HG02970 (cell line): ENCODE measurements at regions not wholly inside any gene's neighbourhood (a gene's known extent, or its start where the extent isn't known, plus 50 kb on each side); places are given as distances from the start of the nearest gene placed in this dataset.
"Not testable (repeated sequence)": the region's sequence is repeated elsewhere in the genome, so short reads cannot be mapped to it uniquely, and the experiment has no call there.

Experiments
- ATAC-seq: cut with Tn5 transposase; IDR thresholded peaks from one replicate; pipeline ENCODE4 v1.9.1; 2021; ENCODE audit warnings: mild to moderate bottlenecking, moderate library complexity, moderate number of reproducible peaks; ENCODE audit not compliant: unreplicated experiment, low FRiP score

DNA sequence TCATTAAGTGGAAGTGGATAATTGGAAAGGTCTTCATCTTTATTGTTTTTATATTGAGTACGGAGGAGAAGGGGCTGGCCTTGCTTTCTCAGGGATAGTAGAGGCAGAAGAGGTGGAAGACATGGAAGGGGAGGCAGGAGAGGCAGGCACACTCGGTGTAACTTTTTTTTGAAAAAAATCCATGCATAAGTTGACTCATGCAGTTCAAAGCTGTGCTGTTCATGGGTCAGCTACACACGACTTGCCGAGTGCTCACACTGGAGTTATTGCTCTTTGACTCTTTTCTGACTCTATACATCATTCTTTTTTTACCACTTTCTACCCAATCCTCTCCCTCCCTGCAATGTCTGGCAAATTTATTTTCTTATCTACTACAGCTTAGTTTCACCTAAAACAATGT lies 158.3 kb upstream of the AADAT start:
- no peak for ATAC-seq

GRCh38 chr4:170247596-170247995 lies 157.8 kb upstream of the AADAT start:
- no peak for ATAC-seq

DNA sequence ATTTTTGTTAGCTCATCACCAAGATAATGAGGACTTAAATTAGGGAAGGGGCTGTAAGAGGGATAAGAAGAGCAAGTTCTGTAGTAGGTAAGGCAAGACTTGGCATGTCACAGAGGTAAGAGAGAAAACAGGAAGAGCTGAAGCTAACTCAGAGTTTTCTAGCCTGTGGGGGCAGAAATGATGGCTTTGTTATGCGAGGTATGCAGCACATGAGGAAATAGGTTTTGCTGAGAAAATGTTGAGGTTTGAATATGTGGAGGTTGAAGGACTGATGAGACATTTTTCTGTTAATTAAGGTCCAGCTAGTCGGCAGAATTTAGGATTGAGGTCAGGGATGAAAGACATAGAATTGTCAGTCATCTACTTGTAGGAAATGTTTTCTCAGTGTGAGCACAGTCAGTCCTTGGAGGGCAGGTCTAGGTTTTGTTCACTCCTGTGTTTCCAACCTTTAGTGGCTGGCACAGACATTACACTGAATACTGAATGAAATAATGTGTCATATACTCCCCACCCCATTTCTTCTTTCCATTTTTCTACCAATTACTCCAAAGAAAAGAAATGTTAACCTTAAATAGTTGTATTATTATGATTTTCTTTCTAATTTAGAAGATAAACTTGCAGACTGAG lies 154.0 kb upstream of the AADAT start:
- ATAC-seq, result no peak

GRCh38 chr4:170242471-170242870 lies 152.7 kb upstream of the AADAT start:
- ATAC-seq, result no peak

DNA sequence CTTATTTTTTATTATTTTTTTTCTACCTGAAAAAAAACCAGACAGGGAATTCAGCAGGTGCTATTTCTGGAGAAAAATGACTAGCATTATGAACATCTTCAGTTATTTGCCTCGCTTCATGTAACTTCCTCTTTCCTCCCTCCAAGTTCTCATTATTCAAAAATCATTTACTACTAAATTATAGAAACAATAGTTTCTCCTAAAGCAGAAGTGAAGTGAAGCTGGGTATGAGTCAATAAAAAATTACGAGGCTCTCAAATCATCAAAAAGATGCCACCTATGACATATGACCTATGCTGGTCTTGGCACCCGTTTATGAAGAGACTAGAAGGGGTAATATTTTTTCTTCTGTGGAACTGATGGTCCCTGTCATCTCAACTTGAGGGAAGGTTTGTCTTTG lies 145.0 kb upstream of the AADAT start:
- no peak for ATAC-seq

DNA sequence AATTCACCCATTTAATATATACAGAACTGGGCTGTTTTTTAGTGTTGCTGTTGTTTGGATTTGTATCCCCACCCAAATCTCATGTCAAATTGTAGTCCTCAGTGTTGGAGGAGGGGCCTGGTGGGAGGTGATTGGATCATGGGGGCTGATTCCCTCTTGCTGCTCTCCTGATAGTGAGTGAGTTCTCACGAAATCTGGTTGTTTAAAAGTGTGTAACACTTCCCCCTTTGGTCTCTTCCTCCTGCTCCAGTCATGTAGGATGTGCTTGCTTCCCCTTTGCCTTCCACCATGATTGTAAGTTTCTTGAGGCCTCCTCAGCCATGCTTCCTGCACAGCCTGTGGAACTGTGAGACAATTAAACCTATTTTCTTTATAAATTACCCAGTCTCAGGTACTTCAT lies 141.6 kb upstream of the AADAT start:
- no peak for ATAC-seq

DNA sequence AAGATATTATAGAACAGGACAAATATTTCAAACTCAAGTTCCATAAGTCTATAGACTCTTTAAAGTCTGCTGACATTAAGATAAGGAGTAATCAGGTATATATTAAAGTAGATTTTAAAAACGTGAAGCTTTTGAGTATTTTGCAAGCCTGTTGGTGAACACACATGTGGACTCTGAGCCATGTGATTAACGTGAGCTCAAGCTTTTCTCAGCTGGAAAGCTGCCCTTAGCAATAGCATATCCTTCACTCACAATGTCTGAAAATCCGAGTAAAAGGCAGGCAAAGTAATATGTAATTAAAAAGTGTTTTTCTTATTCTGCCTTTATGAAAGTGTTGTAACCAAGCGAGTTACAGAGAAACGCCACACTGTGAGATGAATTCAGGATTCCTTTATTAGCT lies 140.5 kb upstream of the AADAT start:
- no peak for ATAC-seq

GRCh38 chr4:170229006-170229405 lies 139.2 kb upstream of the AADAT start:
- ATAC-seq, result no peak

DNA sequence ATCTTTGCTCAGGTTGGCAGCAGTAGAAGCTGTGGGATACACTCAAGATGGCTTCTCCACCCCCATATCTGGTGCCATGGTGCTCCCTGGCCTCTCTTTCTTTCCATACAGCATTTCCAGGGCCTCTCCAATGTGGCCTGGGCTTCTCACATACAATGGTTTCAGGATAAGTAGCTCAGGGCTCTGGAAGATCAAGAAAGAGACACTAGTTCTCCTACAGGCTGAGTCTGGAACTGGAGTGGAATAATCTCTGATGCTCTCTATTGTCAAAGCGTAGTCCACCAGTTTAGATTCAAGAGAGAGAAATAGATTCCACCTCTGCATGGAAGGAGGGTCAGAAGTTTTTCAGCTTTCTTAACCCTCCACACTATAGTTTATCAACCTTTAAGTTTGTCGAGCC lies 138.2 kb upstream of the AADAT start:
- ATAC-seq, result no peak

DNA sequence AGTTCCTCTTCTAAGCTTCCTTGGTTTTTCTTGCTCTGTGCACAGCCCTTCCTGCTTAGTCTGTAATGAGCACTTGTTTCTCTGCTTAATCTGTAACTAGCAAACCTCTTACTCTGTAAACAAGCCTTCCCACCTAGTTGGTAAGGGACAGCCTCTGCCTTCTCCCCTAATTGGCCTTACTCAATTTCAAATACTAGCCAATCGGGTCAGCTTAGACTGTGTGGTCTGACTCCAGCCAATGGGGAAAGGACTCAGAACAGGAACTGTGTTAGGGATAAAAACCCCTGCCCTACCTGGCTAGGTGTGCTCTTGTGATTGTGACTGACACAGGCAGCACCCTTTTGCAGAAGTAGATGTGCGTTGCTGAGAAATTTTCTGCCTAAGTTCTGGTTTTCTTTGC lies 136.5 kb upstream of the AADAT start:
- ATAC-seq, result no peak

DNA sequence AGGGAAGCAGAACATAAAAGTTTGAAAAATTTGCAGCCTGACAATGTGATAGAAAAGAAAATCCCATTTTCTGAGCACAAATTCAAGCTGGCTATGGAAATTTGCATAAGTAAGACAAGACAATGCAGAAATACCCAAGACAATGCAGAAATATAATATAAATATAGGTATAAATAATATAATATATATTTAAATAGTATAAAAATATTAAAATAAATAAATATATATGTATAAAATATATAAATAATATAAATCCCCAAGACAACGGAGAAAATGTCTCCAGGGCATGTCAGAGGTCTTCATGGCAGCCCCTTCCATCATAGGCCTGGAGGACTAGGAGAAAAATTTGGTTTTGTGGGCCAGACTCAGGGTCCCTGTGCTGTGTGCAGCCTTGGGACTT lies 125.0 kb upstream of the AADAT start:
- ATAC-seq, result no peak

DNA sequence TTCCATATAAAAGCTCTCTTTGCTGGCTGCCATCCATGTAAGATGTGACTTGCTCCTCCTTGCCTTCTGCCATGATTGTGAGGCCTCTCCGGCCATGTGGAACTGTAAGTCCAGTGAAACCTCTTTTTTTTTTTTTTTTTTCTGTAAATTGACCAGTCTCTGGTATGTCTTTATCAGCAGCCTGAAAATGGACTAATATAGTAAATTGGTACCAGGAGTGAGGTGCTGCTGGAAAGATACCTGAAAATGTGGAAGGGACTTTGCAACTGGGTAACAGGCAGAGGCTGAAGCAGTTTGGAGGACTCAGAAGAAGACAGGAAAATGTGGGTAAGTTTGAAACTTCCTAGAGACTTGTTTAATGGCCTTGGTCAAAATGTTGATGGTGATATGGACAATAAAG lies 124.3 kb upstream of the AADAT start:
- ATAC-seq, result no peak

DNA sequence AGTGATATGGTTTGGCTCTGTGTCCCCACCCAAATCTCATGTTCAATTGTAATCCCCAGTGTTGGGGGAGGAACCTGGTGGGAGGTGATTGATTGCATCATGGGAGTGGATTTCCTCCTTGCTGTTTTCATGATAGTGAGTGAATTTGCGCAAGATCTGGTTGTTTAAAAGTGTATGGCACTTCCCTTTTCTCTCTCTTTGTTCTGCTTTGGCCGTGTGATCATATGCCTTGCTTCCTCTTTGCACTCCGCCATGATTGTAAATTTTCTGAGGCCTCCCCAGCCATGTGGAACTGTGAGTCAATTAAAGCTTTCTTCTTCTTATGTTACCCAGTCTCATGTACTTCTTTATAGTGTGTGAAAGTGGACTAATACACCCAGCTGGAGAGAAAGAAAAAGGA lies 113.0 kb upstream of the AADAT start:
- no peak for ATAC-seq

GRCh38 chr4:170198747-170199146 lies 109.0 kb upstream of the AADAT start:
- no peak for ATAC-seq

- not testable (repeated sequence) for ATAC-seq
These were observed 105.0 kb upstream of the AADAT start for GRCh38 chr4:170194794-170195193.

DNA sequence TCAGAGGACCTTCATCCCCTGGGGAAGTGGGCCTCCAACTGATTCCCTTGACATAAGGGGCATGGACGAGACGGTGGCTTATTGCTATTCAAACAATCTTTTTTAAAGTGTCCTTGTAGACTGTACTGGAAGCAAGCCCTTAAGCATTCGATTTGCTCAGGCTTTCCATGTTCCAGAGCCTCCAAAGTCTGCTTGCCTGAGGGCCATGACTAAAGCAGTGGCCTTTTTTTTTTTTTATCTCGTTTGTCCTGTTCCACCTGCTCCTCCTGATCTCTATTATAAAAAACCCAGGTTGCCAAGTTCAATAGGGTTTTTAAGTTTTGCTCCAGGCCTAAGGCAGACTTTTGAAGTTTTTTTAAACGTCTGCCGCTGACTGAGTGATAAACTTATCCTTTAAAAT lies 103.7 kb upstream of the AADAT start:
- ATAC-seq, result no peak

- ATAC-seq, result no peak
These were observed 100.5 kb upstream of the AADAT start for GRCh38 chr4:170190265-170190664.

DNA sequence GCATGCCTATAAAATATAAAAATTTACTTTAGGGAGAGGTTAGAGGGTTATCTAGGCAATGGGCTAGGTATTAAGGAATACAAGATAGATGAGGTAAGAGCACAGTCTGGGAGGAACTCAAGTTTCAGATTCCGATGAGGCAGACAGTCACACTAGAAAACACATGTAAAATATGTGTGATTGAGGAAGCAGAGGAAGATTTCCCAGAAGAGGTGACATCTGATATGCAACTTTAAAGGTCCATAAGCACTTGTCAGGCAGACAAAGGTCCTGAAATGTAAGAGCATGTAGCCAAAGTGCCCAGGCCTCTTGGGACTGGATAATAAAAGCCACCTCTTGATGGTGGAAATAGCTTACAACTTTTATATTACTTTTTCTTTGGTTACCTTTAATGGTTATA lies 81.1 kb upstream of the AADAT start:
- no peak for ATAC-seq

- no peak for ATAC-seq
These were observed 79.9 kb upstream of the AADAT start for GRCh38 chr4:170169699-170170098.

DNA sequence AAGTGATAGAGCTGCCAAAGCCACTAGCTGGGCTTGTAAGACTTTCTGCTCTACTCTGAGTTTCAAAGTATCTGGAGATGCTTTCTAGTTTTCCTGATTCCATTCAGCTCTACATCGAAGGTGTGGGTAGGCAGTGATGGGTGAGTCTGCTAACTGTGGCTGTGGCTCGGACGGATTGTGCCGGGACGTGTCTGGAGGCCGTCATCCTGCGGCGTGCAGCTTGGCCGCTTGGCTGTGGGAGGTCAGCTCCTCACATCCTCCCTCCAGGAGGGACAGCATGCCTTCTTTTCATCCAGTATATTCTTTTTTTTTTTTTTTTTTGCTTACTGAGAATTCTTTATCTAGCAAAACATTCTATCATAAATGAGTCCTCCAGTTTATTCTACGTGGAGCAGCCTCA lies 77.9 kb upstream of the AADAT start:
- no peak for ATAC-seq

GRCh38 chr4:170166193-170166592 lies 76.4 kb upstream of the AADAT start:
- ATAC-seq, result not testable (repeated sequence)

GRCh38 chr4:170162416-170162815 lies 72.7 kb upstream of the AADAT start:
- no peak for ATAC-seq

DNA sequence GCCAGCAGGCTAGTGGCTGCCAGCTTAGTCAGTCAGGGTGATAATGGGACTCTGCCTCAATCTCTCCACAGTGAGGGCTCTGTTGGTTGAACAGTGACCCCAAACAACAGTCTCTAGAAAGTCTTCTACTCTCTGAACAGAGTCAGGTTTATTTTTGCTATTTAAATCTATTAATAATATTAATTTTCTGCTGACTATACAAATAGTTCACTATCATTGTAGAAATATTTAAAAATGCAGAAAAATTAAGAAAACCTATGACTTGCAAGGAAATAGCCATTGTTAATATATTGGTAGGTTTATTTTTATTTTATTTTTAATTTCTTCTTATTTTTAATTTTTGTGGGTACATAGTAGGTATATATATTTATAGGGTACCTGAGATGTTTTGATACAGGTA lies 67.9 kb upstream of the AADAT start:
- ATAC-seq, result no peak
